Daoy (cell line): ENCODE measurements at regions not wholly inside any gene's neighbourhood (a gene's known extent, or its start where the extent isn't known, plus 50 kb on each side); places are given as distances from the start of the nearest gene placed in this dataset.
"Not testable (repeated sequence)": the region's sequence is repeated elsewhere in the genome, so short reads cannot be mapped to it uniquely, and the experiment has no call there.

ENCODE experiments used
- DNase-seq: peaks from one replicate; pipeline ENCODE4 v3.0.0-alpha.2; 2015; ENCODE audit warnings: low read depth

DNA sequence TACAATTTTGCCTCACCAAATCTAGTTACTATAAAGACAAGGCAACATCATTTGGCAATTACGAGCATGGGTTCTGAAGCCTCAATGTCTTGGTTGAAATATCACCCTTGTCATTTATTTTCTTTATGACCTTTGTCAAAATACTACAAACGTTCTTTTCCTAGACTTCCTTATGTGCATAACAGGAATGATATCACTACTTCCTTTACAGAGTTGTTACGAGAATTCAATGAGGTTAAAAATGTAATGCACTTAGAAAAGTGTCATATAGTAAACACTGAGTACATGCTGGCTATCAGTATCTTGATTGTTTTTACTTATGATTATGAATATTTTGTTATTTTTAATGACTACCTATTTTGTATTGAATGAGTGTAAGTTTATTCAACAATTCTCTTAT, 640.9 kb upstream of the CCNG1 start:
- DNase-seq = no peak

GRCh38 chr5:162800301-162800700, 637.1 kb upstream of the CCNG1 start:
- DNase-seq = no peak

DNA sequence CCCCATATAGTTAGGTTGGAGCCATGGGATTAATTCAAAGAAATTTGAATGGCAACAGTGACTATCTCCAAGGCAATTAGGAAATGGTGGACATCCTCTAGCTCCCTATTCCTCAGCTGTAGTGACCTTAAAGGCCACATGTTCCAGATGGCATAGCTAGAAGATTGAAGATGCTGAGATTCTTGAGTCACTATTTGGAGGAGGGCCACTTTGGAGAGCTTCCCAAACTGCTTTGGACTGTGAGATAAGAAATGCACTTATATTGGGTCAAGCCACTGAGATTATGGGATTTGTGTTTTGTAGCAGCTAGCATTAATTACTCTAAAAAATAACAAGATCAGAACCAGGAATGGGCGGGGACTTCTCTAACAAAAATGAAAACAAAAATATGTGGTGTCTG, 636.2 kb upstream of the CCNG1 start:
- no peak for DNase-seq

DNA sequence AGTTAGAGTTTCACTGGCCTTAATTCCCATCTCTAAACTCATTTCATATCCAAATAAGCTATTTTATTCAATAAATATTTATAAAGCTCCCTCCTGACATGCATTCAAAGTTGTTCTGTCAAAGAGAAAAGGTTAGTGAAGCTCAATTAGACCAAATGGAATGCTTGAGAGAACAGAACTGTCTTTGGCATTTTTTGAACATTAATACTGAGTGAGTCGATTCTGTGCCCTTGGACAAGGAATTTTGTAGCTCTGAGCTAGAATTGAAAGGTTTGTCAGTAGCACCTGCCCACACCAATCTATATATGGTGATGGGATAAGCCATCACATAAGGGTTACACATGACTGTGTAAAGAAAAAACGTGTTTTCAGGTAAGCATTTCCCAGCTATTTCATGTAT, 631.2 kb upstream of the CCNG1 start:
- no peak for DNase-seq

DNA sequence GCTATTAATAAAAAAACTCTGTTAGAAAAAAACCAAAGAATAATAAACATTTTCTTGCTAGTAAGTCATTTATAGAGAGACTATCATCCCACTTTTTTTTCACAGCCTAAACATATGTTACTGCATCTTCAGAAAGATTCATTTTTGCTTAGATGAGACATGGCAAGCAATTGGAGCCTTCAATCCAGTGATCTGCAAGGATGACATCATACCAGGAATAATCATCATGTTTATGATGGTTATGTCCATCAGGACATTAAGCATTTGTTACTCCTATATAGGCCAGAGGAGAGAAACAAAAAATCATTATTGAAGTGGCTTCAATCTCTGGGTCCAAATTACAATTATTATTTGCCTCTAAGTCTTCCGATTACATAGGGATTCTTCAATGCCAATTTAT, 626.3 kb upstream of the CCNG1 start:
- no peak for DNase-seq

- no peak for DNase-seq
Observed at GRCh38 chr5:162816816-162817215, 620.6 kb upstream of the CCNG1 start.

- DNase-seq = no peak
Observed at GRCh38 chr5:162817364-162817763, 620.0 kb upstream of the CCNG1 start.

DNA sequence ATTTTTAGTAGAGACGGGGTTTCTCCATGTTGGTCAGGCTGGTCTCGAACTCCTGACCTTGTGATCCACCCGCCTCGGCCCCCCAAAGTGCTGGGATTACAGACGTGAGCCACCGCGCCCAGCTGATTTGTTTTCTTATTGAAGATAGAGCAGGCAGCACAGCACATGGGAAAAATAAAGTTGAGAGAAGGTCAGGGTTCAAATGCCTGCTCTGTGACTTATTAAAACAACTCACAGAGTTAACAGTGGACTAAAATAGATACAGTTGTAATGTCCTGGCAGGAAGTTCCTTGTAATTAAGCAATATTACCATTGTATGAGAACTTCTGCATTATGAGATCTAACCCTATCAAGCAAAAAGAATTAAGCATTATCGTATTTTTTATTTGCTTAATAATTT, 615.7 kb upstream of the CCNG1 start:
- not testable (repeated sequence) for DNase-seq

GRCh38 chr5:162824360-162824759, 613.0 kb upstream of the CCNG1 start:
- no peak for DNase-seq

- DNase-seq = no peak
Observed at GRCh38 chr5:162837155-162837554, 600.2 kb upstream of the CCNG1 start.

DNA sequence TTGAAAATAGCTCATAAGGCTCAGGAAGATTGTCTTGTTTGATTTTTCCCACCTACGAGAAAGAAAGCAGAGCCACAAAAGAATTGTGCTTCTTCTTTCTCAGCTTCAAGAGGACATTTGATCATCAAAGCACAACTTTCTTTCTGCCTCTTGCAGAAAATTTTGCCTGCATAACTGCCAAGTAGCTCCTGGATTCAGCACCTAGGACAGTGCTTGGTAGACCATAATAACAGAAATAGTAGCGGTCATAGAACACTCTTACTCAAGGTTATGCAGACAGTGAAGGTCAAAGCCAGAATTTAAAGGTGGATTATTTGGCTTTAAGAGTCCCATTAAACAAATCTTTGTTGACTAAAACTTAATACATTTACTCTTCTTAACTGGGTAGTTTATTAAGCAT, 594.7 kb upstream of the CCNG1 start:
- no peak for DNase-seq

GRCh38 chr5:162852134-162852533, 585.3 kb upstream of the CCNG1 start:
- no peak for DNase-seq

- no peak for DNase-seq
Observed at GRCh38 chr5:162858770-162859169, 578.6 kb upstream of the CCNG1 start.

- DNase-seq = no peak
Observed at GRCh38 chr5:162870966-162871365, 566.4 kb upstream of the CCNG1 start.

GRCh38 chr5:162882629-162883028, 554.8 kb upstream of the CCNG1 start:
- DNase-seq = no peak

GRCh38 chr5:162886717-162887116, 550.7 kb upstream of the CCNG1 start:
- no peak for DNase-seq

- DNase-seq = no peak
Observed at GRCh38 chr5:162888268-162888667, 549.1 kb upstream of the CCNG1 start.

DNA sequence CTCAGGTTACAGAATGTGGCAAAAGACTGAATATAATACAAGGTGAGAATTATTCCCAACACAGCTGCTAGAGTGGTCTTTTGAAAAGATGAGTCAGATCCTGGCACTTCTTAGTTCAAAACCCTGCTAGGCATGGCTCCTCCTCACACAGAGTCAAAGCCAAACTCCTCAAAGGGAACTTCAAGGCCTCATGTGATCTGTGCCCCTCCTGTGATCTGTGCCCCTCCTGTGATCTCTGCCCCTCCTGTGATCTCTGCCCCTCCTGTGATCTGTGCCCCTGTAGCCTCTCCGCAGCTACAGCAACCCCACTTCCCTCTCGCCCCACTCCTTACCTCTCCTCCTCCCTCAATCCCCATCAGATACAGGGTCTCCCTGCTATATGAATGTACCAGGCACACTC, 525.5 kb upstream of the CCNG1 start:
- no peak for DNase-seq

GRCh38 chr5:162916368-162916767, 521.0 kb upstream of the CCNG1 start:
- no peak for DNase-seq

- no peak for DNase-seq
Observed at GRCh38 chr5:162929104-162929503, 508.3 kb upstream of the CCNG1 start.

GRCh38 chr5:162931501-162931900, 505.9 kb upstream of the CCNG1 start:
- DNase-seq = no peak

DNA sequence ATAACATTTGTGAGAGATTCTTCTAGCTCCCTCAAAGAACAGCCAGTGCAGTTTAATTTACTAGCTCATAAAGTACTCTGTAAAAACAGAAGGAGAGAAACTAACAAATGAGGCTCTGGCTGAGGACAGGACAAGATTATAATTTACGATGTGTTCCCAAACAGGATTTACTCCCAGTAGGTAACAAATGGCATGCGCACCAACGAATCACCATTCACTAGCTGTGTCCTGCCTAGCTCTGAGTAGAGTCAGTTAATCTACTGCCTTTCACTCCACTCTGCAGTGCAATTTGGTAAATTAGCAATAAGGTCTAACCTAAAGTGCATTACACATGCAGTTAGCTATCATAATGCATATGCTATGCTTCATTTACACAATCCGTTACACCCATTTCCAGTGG, 497.4 kb upstream of the CCNG1 start:
- no peak for DNase-seq

GRCh38 chr5:162948677-162949076, 488.7 kb upstream of the CCNG1 start:
- DNase-seq = no peak

DNA sequence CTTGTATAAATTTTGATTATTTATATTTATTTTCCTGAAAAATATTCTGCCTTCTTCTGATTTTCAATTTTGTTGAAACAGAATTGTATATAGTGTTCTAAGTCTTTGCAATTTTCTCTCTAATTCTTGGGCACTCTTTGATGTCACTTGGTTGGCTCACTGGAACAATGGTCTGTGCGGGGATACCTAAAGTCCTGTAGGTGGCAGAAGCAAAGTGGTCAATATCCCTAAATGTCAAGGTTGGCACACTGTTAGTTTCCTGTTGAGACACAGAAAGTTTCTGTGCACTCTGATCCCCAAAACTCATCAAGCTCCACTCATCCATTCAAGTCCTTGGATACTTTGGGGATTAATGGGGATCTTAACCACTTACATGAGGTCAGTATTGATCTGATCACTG, 480.8 kb upstream of the CCNG1 start:
- DNase-seq = no peak

- not testable (repeated sequence) for DNase-seq
Observed at GRCh38 chr5:162964144-162964543, 473.3 kb upstream of the CCNG1 start.
